Right forelimb (tissue), 1 donor: ENCODE measurements at regions not wholly inside any gene's neighbourhood (a gene's known extent, or its start where the extent isn't known, plus 50 kb on each side); places are given as distances from the start of the nearest gene placed in this dataset.
A peak's percentile ranks its signal among the peaks of the same experiment; 100 is the strongest.

Experiments used
- DNase-seq: peaks from one replicate; pipeline ENCODE4 v3.0.0-alpha.2; 2018

DNA sequence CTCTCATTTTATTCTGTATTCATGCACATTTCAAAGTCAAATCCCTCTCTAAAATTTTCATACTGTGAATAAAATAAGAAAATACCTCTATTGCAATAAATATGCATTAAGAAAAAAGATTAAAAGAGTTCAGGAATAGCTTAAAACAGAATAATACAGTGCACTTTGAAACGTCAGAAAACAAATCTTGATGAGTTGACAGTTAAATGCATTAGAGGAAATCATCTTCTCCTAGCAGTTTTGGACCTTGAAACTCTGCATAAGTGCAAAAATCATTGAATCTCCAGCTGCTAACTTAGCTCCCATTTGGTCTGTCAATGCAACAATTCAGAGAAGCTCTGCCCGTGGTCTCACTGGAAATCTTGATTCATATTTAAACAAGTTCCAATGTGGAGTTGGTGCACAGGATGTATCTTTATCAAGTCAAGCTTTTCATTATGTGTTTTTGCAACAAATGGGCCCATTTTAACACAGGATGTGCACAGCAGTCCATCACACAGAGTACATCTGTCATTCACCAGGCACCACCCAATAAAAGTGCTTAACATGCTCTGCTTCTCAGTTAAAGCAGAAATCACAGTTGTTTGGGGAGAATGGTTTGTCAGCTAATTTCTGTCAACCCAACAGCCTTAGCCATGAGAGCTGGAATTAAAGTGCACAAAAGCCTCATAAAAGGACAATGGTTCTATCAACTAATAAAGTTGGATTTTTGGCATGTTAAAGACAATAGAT is 98.8 kb upstream of the ARRDC4 start:
- no peak for DNase-seq

DNA sequence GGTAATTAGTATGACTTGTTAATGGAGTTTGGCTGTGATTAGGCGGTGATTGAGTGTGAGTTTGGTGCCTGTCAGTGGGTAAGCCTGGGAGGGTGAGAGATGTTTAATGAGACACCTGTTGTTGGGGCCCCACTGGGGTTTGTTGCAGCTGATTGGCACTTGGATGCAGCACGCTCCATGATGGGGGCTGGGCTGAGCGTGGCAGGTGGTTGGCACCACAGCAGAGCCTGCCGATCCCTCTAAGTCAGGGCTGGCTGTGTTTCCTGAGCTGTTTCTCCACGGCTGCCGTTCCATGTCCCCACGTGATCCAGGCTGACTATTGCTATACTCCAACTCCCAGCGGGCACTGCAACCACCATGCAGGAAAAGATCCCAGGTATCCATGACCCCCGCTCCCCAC is 93.5 kb upstream of the ARRDC4 start:
- DNase-seq = peak; percentile 58

DNA sequence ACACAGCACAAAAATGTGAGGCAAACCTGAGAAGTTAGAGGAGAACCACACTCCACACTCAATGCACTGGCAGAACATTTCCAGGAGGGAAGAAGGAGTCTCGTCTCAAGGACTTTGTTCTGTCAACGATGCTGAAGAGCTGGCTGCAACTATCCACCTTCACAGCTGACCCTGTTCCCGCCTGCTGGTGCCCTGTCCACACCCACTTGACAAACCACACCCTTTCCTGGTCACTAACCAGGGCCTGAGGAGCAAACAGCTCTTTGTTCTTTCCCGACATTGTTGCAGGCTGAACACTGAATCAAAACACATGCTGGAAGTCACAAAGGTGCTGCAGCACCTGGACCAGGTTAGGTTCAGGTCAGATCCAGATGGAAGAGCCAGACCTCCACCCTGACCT is 92.6 kb upstream of the ARRDC4 start:
- no peak for DNase-seq

DNA sequence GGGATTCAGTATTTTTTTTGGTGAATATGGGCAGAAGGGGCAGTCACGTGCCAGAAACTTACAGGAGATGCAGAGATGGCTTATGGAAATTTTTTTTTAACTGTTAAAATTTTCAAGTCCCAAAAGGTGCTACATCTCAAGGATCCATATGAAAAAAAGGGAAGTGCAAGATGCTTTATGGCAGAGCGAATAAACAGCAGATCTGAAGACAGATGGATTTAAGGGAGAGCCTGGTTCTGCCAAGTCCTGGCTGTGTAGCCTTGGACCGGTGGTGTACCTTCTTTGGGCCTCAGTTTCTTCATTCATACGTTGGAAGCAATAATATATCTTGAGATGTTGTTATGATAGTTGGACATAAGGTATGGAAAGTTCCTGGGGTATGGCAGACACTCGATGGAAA is 91.5 kb upstream of the ARRDC4 start:
- no peak for DNase-seq

DNA sequence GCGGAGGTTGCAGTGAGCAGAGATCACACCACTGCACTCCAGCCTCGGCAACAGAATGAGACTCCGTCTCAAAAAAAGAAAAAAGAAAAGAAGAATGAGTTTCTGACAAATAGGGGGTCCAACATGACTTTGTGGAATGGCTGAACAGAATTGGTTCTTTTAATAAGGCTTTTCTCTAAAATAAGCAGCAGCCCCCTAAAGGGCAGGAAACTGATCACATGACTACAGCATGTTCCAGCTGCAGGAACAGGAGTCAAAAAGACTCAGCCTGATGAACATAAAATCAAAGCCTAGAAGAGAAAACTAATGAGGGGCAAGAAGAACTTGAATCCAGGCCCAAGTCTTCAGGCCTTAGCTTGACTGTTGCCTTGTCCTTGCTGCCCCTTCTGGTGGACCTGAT is 89.7 kb upstream of the ARRDC4 start:
- no peak for DNase-seq

DNA sequence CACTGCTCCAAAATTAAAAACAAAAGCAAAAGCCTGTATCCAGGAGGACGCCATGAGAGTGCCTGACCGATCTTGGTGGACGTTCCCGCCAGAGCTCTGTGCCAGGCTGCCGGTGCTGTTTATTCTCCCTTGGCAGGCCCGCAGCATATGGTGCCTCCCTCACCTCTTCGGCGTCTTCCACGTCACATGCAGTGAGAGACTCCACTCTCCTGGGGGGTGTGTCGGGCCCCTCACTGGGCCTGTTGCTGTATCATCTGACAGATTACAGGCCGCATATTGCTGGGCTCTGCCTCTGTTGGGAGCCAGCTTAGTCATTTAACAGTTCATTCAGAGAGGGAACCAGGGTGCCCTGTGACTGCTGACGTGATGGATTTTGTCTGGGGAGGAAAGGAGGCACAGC is 86.4 kb upstream of the ARRDC4 start:
- no peak for DNase-seq

DNA sequence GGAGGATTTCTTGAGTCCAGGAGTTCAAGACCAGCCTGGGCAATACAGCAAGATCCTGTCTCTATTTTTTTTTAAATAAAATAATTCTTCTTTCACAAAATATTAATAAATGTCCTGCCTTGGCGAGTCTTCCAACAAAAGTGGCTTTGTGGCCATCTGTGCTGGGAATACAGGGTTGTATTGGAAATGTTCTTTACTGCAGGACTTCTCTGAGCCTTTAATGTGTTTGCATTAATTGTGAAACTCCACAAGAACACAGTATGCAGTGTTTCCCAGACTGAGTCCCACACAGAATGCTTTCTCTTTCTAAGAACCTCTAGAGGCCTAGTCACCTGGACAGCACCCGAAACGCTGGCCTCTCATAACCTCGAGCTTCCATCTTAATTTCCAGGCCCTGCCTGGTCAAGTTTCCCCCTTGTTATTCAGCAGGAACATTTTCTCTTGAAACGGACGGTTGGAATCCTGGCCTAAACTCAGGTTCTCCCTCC is 85.4 kb upstream of the ARRDC4 start:
- no peak for DNase-seq

DNA sequence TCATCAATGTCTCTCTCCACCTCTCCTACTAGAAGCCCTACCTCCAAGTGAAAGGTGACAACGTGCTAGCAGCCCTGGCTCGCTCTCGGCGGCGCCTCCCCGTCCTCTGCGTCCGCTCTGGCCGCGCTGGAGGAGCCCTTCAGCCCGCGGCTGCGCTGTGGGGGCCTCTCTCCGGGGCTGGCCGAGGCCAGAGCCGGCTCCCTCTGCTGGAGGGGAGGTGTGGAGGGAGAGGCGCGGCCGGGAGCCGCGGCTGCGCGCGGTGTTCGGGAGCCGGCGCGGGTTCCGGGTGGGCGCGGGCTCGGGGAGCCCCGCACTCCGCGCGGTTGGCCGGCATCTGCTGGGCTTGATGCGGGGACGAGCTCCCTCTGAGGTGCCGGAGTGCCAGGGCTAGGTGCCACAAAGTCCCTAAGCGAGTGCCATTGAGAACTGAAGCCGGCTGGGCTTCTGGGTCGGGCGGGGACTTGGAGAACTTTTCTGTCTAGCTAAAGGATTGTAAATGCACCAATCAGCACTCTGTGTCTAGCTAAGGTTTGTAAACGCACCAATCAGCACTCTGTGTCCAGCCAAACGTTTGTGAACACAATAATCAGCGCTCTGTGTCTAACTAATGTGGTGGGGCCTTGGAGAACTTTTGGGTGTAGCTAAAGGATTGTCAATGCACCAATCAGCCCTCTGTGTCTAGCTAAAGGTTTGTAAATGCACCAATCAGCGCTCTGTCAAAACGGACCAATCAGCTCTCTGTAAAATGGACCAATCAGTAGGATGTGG is 84.8 kb upstream of the ARRDC4 start:
- DNase-seq = no peak

DNA sequence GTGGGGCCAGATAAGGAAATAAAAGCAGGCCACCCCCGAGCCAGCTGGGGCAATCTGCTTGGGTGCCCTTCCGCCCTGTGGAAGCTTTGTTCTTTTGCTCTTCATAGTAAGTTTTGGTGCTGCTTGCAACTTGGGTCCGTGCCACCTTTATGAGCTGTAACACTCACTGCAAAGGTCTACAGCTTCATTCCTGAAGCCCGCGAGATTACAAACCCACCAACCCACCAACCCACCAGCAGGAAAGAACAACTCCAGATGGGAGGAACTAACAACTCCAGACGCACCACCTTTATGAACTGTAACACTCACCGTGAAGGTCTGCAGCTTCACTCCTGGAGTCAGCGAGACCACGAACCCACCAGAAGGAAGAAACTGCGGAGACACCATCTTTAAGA is 84.2 kb upstream of the ARRDC4 start:
- no peak for DNase-seq

DNA sequence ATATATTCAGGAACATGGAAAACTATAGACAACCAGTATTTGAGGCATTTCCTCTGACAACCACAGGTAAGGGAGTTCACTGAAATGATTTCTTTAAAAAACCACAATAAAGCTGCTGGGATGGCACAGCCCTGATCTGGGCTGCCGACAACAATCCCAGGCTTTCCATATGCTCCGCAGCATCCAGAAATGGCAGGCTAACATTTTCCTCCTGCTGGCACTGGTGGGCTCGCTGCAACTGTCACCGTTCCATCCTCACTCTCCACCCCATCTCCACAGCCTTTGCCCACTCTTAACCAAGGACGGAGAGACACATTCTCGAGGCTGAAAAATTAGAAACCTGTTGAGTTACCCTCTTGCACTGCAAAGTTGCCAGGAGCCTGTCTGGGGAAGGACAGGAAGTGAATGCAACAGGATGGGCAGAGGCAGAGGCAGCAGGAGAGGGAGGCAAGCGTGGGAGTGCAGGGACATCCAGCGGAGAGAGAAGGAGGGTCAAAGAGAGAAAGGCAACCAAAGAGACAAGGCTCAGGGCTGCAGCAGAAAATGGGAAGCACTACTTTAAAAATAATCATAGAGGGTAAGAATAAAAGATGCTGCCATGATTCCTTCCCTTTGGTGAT is 79.0 kb upstream of the ARRDC4 start:
- no peak for DNase-seq

DNA sequence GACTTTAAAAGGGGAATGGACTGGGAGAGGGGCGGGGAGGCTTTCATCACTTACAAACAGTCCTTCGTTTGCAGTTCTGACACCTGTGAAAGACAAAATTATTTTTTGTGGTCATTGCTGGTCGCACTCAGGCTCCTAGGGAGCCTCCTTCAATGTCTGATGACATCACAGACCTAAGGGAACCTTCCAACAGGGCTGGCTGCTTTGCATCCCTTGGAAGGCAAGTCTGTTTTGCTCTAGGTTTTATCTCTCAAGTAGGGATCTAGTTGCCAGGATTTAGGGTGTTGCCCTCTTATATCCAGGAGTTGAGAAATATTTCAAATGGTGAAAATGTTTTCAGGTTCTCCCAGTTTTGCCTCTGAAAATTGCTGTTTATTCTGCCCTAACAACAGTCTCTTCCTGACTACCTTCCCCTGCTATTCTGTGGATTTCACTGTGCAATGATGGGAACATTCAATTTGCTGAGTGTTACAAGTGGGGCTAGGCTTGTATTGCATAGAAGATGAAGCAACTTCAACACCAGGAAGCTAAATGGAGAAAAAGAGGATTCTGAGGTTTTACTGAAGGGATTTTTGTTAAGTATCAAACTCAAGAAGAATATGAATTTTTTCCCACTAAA is 75.9 kb upstream of the ARRDC4 start:
- no peak for DNase-seq

DNA sequence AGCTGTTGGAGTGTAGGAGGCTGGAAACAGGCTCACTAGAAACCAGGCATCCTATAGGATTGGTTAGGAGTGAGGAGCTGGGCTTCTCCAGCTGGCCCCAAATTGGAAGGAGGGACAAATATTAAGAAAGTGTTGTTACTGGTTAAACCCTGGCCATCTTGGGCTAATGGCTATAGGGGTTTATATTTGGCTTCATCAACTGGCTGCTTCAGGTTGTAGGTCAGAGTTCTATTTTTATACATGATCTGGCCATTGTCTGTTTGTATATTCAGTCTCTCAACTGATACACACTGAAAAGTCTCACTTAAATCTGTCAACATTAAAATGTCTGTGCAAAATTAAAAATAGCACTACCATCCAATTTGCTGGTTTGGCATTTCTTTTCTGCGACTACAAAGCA is 70.2 kb upstream of the ARRDC4 start:
- no peak for DNase-seq

DNA sequence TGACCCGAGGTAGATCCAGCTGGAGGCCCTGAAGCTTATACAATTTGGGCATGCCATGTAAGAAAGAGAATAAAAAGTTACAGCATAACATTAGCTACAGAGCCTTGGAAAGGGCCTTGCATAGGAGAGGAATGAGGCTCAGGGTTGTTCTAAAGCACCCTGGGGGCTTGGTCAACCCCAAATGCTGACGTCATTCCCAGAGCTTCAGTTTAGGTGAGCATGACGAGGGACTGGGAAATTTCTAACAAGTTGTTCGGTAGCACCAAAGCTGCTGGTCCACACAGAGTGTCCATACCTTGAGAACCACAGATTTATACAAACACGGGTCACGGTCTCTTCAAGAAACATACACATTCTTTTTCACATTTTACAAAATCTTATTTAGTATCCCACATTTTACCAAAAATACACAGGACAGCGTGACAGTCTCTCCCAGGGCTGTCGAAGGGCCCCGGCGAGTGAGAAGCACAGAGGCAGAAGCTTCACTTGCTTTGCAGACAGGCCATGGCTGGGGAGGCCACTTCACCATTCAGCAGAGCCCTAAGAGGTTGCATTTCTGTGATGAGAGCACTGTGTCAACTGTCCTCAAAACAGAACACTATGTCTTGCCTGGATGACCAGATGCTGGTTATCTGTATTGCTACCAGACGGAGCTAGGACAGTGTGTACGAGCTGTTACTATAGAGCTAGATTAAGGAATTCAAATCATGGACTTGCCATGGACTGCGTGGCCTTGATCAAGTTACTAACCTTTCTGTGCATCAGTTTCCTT is 68.2 kb upstream of the ARRDC4 start:
- no peak for DNase-seq

DNA sequence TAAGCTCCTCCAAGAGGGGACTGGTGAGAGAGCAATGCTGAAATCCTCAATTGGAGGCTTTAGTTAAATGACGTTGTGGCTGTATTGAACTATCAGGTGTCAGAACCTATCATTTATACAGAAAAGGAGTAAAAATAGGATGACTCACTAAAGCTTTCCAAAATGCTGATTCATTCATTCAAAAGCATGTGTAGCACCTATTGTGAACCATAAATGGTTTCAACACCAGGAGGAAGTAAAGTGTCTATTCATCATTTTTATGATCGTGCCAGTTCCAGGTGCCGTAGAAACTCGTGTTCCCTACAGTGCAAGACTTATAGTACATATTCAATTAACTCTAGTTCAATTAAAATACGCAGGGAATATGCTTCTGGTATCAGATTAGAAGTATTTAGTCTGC is 66.5 kb upstream of the ARRDC4 start:
- no peak for DNase-seq

DNA sequence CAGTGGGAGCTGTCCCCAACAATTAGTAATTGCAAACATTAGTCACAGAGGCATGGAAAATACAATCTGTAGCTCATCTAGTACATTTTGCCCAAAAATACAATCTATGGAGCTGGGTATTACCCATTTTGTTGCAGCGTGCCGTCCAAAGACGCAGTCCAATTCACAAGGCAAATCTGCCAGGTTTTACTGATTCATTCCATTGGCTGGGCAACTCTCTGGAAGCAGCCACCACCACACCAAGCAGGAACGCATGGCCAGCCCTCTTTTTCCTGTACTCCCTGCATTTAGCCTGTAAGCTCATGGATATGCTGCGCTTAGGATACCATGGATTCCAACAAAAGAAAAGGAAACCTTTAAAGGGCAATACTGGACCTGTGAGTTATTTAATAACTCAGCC is 60.5 kb upstream of the ARRDC4 start:
- no peak for DNase-seq

DNA sequence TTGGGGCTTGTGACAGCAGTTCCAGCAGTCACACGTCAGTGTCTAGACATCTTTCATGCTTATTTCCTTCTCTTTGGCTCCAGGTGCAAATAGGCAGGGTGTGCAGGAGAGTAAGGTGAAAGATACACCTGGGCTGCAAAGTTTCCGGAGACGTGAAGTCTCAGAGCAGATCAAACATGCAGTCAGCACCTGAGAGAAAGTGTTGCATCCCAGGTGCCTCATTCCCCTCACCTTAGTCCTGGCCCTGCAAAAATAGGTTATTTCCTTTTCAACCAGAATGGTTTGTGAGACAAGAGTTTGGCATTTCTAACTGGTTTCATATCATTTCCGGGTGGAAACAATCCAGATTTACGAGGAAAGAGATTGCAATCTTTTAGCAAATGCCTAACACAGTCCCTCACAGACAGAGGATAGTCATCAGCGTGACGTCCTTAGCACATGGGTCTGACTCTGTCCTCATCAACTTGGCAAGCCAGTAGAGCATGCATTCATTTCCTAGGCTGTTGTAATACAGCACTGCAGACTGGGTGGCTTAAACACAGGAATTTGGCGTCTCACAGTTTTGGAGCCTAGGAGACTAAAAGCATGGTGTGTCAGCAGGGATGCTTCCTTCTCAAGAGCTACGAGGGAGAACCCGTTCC is 58.2 kb upstream of the ARRDC4 start:
- no peak for DNase-seq

DNA sequence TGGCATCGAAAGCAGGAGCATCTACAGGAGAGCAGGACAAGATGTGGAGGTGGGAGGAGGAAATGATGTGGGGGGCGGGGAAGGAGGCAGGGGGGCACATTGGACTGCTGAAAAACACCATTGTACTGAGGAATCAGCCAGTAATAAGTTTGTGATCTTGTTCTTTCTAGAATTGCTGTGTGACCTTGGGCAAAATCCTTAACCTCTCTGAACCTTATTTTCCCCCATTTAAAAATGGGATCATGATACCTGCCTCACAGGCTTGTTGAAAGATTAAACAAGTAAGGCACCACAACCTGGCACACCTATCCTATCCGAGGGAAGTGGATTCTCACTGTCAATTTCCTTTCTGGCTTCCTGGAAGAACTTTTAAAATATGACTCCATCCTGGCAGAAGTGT is 56.9 kb upstream of the ARRDC4 start:
- DNase-seq = no peak

DNA sequence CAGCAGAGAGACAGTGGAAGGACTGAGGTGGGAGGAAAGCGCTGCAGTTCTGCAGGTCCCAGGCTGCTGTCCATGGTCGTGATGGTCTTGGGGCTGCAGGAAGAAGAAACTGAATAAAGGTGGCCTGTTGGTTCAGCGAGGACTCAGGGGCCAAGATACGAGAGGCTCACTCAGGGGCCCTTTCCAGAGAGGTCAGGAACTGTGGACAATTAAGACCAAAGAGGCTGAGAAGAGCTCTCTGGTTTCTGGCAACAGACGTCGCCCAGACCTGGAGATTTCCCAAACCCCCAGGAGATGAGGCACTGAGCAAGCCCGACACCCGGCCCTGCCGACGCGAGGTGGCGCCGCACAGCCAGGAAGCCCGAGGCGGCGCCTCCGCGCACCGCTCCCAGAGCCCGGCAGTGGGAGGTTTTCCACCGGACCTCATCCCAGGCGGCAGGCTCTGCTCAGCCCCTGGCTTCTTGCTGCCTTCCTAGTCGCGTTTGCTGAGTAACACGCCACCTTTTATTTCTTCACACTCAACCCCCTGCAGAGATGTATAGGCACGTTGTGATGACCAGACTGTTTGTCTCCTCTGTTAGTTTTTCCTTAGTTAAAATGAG is 56.4 kb upstream of the ARRDC4 start:
- peak; percentile 84 for DNase-seq

DNA sequence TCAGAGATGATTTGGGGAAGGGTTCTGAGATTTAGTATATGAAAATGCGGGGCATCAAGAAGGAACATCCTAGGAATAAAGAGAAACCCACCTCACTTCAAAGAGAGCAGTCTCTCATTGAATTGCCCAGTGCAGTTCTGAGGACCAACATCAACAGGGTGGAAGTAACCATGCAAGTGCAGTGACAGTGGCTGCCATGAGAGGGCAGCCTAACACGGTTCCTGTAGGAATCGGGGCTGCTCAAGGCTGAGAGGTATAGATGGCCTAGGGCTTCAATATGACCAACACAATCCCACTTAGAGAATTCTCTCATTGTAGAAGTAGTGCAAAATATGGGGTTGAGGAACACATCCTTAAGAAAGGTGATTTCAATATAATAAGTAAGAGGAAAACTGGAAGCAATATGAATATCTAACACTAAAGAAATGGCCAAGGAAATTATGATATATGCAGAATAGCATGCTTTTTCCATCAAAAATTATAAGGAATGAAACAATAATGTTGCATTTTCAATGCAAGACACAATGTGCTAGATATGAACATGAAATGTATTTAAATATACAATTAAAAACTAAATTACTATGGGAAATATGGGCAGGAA is 51.1 kb upstream of the ARRDC4 start:
- peak; percentile 70 for DNase-seq
